Adrenal gland (tissue), 9 donors: ENCODE measurements at regions not wholly inside any gene's neighbourhood (a gene's known extent, or its start where the extent isn't known, plus 50 kb on each side); places are given as distances from the start of the nearest gene placed in this dataset.

Source experiments
- DNase-seq, 7 donors: peaks; one replicate each; pipeline ENCODE4 v3.0.0-alpha.2; 2019 to 2020
- H3K27ac ChIP-seq, 5 donors: fragments of 200-600 bp; sonication (generic) in 4 of 5; 1 replicate in 3 of 5; 2 replicates in 2 of 5; pipeline versions ENCODE4 v1.5.1 to v1.8.0; 2016 to 2020; ENCODE audit warnings: mild to moderate bottlenecking in 1 of 5
- H3K27me3 ChIP-seq: fragments of 200-600 bp; 2 replicates; pipeline ENCODE4 v1.8.0; 2021
- H3K36me3 ChIP-seq, 2 donors: fragments of 200-600 bp; replicated peaks in 1 of 2; 1 replicate in 1 of 2; 2 replicates in 1 of 2; pipeline versions ENCODE4 v1.5.1 to v1.8.0; 2018 to 2022
- H3K4me1 ChIP-seq, 2 donors: fragments of 200-600 bp; replicated peaks in 1 of 2; 1 replicate in 1 of 2; 2 replicates in 1 of 2; pipeline versions ENCODE4 v1.5.1 to v1.8.0; 2018 to 2021
- H3K4me3 ChIP-seq, 4 donors: fragments of 200-600 bp; sonication (generic) in 3 of 4; one replicate each; pipeline ENCODE4 v1.5.1; 2016 to 2018
- H3K9me3 ChIP-seq, 3 donors: fragments of 200-600 bp; sonication (generic) in 1 of 3; replicated peaks in 1 of 3; 1 replicate in 2 of 3; 2 replicates in 1 of 3; pipeline versions ENCODE4 v1.5.1 to v1.8.0; 2016 to 2021
- POLR2A ChIP-seq, 2 donors: fragments of 450-650 bp; IDR thresholded peaks; one replicate each; pipeline ENCODE4 v1.6.1; 2017; ENCODE audit warnings: antibody characterized with exemption in 2 of 2, mild to moderate bottlenecking in 2 of 2, moderate library complexity in 1 of 2
- WGBS, 4 donors: extraction: QIAGEN DNeasy Blood & Tissue Kit in 2 of 4; methylation state at CpG; one replicate each; pipeline versions ENCODE4 v1.1.5 to v1.1.7; 2013 to 2017; 5-methylcytosine and 5-hydroxymethylcytosine counted together
- intact Hi-C, 2 donors: fragments of 100-400 bp; cut with DNase I; formaldehyde crosslinking; loops; one replicate each; pipeline versions ENCODE4 v1.14.1 to v1.15.0; 2022 to 2023
- TF ChIP-seq, protein P1 (sequence below), 6 experiments: fragments of 450-650 bp in 4 of 6; fragments of 200-600 bp in 2 of 6; sonication (generic) in 1 of 6; IDR thresholded peaks; 1 replicate in 5 of 6; 2 replicates in 1 of 6; pipeline versions ENCODE4 v1.5.1 to v1.8.0; 2016 to 2021; ENCODE audit warnings: antibody characterized with exemption in 6 of 6, mild to moderate bottlenecking in 2 of 6, moderate library complexity in 1 of 6
- donor health status: healthy with polysubstance abuse.
- donor health status: Bipolar disorder and iron deficiency.
- donor health status: DM: yes; HTN: yes; CAD: no.
- donor health status: DM: no; HTN: no; CAD: no.
- donor health status: DM: no; HTN: no; CAD: no.

DNA sequence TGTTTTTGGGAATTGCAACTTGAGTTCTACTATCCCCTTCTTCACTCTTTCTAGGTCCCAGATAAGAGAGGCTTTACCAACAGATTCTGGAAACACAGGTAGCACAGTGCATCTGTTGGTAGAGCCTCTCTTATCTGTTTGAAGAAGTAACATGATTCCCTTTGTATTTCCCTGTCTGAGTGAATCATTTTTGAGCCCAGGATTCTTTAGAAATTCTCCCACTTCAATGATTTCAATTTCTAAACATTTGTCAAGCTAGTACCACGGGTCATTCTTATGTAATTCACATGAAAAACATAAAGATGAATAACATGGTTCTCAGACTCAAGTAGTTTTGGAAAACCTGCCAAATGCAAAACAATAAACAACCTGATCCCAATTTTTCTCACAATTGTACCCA, 72.0 kb upstream of the DUSP10 start:
- intact Hi-C loops, result no loop called here
- Histone ChIP-seq H3K9me3 (no peaks in the 10 kb centered on the region), H3K27ac (no peak overlapping the region), H3K36me3 (no peaks in the 10 kb centered on the region), H3K4me3 (no peak overlapping the region), H3K27me3 (no peaks in the 10 kb centered on the region), H3K4me1 (no peaks in the 10 kb centered on the region)
- TF ChIP-seq, protein P1, sequence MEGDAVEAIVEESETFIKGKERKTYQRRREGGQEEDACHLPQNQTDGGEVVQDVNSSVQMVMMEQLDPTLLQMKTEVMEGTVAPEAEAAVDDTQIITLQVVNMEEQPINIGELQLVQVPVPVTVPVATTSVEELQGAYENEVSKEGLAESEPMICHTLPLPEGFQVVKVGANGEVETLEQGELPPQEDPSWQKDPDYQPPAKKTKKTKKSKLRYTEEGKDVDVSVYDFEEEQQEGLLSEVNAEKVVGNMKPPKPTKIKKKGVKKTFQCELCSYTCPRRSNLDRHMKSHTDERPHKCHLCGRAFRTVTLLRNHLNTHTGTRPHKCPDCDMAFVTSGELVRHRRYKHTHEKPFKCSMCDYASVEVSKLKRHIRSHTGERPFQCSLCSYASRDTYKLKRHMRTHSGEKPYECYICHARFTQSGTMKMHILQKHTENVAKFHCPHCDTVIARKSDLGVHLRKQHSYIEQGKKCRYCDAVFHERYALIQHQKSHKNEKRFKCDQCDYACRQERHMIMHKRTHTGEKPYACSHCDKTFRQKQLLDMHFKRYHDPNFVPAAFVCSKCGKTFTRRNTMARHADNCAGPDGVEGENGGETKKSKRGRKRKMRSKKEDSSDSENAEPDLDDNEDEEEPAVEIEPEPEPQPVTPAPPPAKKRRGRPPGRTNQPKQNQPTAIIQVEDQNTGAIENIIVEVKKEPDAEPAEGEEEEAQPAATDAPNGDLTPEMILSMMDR (IDR thresholded peaks at IDR 0.05), result no peak
- no peak for TF ChIP-seq POLR2A (IDR thresholded peaks at IDR 0.05)
- no peak for DNase-seq
- 59 to 67% (median 64%) methylated on average over 1 of the region's 1 CpG for WGBS, 4 donors

DNA sequence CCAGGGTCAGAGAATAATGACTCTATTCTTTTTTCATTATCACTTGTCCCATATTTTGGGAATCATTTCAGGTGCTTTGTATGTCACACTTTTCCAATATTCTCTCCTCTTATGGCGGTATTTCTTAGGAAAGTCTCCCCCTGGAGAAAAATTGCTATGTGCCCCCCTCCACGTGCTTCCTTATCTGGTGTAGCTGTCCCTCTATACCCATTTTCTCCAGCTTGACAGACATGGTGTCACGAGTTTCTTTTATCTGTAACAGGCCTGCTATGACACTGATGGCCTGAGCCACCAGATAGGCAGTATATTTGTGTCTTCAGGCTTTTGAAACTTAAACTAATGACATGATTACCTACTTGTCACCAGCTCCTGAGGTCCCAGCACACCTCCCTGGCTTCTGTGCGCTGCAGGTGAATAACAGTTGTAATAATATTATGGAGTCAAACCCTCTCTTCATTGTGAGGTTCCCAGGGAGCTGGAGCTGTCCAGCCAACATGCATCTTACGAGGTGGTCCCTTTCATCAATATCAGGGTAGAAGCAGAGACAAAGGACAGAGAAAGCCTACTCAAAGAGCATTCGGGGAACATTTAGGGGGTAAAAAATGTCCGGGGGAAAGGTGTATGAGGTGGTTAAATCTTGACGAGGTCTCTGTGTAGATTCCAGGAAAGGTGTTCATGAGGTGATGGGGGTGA, 71.2 kb upstream of the DUSP10 start:
- Histone ChIP-seq H3K27me3 (no peaks in the 10 kb centered on the region), H3K9me3 (no peaks in the 10 kb centered on the region), H3K27ac (no peak overlapping the region), H3K36me3 (no peaks in the 10 kb centered on the region), H3K4me3 (no peak overlapping the region), H3K4me1 (no peaks in the 10 kb centered on the region)
- intact Hi-C loops, result no loop called here
- no peak for DNase-seq
- no peak for TF ChIP-seq POLR2A (IDR thresholded peaks at IDR 0.05)
- TF ChIP-seq, protein P1 (IDR thresholded peaks at IDR 0.05), result no peak
- 67 to 87% (median 75%) methylated on average over 8 of the region's 8 CpGs for WGBS, 4 donors

DNA sequence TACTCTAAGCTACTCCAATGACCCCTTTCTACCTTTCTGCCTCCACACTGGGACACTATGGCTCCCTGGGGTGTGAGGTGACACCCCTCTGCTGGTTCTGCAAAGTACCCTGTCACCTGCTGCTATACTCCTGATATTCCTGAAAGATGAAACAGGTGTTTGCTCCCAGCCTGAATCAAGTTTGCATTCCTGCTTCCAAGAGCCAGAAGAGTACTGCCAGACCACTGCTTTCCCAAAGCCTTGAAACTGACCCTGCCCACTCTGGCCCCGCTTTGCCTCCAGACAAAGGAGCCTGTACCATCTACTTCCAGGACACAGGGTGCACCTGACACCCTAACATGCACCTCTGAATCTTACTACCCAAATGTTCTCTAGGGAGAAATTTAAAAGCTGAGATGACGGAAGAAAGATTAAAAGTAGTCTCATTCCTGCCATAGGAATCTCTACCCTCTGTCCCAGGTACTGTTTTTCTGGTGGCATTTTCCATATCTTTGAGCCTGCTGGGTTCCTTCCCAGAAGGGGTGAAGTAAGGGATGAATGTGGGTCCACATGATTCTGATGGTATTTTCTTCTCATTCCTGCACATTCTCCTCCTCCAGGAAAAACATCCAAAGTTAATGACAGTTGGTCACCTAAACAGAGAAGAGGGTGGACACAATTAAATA, 70.3 kb upstream of the DUSP10 start:
- no peak overlapping the region for H3K4me3 ChIP-seq
- intact Hi-C loops, result no loop called here
- no peaks in the 10 kb centered on the region for H3K9me3 ChIP-seq
- DNase-seq, result no peak
- H3K36me3 ChIP-seq, result no peaks in the 10 kb centered on the region
- no peaks in the 10 kb centered on the region for H3K27me3 ChIP-seq
- no peak overlapping the region for H3K27ac ChIP-seq
- 63 to 89% (median 86%) methylated on average over 2 of the region's 2 CpGs for WGBS, 4 donors
- TF ChIP-seq, protein P1 (IDR thresholded peaks at IDR 0.05), result no peak
- H3K4me1 ChIP-seq, result no peaks in the 10 kb centered on the region

DNA sequence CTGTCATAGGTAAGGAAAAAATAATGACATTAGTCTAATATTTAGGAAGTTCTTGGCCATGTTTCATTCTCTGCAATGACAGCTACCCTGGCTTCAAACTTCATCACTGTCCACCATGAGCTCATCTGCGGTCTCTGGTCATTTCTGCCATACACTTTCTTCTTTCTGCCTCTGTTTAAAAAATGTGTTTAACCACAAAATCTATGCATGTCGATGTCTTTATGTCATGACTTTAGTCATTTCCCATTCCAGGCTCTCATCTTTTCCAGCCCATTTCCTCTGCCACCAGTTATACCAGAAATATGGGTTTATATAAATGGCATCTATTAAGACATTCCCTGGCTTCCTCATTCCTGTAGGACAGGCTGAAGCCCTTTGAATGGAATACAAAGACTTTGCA, 68.5 kb upstream of the DUSP10 start:
- whole genome bisulfite sequencing, 4 donors, result 77 to 81% (median 79%) methylated on average over 2 of the region's 2 CpGs
- no peak for DNase-seq
- Histone ChIP-seq H3K27me3 (no peaks in the 10 kb centered on the region), H3K9me3 (no peaks in the 10 kb centered on the region), H3K36me3 (no peaks in the 10 kb centered on the region), H3K4me1 (no peaks in the 10 kb centered on the region), H3K27ac (no peak overlapping the region), H3K4me3 (no peak overlapping the region)
- intact Hi-C loops, result no loop called here
- no peak for TF ChIP-seq POLR2A (IDR thresholded peaks at IDR 0.05)
- TF ChIP-seq, protein P1 (IDR thresholded peaks at IDR 0.05), result no peak
